Muscle of back (tissue), 3 donors: ENCODE measurements at regions not wholly inside any gene's neighbourhood (a gene's known extent, or its start where the extent isn't known, plus 50 kb on each side); places are given as distances from the start of the nearest gene placed in this dataset.

Experiments
- DNase-seq, 3 donors: peaks; one replicate each; pipeline versions ENCODE4 v3.0.0 to v3.0.0-alpha.2; 2013

DNA sequence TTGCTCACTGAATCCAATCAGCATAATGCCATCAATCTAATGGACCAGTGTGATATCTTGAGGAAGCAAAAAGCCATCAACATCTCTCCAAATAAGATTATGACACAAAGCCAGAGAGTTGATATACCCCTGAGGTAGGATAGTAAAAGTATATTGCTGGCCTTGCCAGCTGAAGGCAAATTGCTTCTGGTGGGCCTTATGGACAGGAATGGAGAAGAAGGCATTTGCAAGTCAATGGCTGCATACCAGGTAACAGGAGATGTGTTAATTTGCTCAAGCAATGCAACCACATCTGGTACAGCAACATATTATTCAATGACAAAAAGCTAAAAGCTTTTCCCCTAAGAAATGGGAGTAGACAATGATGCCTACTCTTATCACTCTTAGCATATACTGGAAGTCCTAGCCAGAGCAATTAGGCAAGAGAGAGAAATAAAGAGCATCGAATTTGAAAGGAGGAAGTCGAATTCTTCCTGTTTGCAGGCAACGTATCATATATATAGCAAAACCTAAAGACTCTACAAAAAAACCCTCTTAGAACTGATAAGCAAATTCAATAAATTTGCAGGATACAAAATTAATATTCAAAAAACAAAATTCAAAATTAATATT lies 216.1 kb upstream of the RASA1 start:
- DNase-seq, result no peak

DNA sequence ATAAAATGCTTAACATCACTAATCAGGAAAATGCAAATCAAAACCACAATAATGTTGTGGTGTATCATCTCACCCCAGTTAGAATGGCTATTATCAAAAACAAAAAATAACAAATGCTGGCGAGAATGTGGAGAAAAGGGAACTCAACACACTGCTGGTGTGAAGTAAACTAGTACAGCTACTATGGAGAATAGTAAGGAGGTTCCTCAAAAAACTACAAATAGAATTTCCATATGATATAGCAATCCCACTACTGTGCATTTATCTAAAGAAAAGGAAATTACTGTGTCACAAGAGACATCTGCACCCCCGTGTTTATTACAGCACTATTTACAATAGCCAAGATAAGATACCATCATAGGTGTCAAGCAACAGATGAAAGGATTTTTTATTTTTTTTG lies 214.5 kb upstream of the RASA1 start:
- DNase-seq, result no peak

DNA sequence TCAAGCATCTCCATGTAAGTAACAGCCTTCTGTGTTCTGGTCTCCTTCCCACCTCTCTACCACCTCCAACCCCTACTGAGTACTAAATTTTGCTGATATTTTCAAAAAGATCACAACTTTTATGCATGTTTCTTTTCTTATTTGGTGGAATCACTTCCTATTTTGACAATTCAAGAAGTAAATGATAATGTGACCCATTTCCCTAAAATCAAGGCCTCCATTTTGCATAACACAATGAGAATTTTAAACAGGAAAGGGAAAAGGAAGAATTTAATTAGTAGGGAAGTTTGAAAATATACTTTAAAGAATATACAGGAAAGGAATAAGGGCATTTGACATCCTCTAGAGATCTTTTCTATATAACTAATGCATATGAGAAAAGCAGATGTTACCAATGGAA lies 212.9 kb upstream of the RASA1 start:
- DNase-seq, result no peak

DNA sequence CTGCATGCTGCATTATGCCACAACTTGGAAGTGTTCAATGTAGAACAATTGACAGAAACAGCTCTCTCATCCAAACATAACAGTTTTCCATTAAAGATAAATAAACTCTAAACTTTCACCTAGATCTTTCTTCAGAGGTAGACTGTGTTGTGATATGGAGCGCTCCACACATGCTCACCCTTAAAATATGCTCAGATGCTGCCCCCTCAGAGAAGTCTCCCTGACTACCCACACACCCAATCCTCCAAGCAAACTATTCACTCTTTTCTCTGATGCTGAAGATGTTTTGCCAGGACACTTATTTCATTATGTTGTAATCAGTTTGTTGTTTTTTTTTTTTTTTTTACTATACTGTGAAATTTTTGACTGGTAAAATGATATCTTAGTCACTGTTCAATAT lies 206.6 kb upstream of the RASA1 start:
- no peak for DNase-seq

DNA sequence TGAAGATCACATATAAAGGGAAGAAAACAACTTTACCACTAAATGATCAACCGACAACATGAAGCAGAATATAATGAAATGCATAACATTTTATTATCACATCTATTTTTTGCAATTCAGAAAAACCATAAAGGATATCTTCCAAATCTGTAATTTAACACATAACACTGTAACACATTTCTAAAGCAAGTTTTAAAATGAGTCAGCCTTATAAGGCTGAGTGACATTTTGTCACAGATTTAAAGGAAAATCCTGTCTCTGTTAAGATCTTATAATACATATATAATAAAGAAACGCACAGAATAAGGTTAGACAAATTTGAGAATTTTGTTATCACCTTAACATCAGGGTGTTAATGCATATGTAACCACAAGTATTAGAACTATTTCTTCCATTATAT lies 198.4 kb upstream of the RASA1 start:
- DNase-seq, result no peak

DNA sequence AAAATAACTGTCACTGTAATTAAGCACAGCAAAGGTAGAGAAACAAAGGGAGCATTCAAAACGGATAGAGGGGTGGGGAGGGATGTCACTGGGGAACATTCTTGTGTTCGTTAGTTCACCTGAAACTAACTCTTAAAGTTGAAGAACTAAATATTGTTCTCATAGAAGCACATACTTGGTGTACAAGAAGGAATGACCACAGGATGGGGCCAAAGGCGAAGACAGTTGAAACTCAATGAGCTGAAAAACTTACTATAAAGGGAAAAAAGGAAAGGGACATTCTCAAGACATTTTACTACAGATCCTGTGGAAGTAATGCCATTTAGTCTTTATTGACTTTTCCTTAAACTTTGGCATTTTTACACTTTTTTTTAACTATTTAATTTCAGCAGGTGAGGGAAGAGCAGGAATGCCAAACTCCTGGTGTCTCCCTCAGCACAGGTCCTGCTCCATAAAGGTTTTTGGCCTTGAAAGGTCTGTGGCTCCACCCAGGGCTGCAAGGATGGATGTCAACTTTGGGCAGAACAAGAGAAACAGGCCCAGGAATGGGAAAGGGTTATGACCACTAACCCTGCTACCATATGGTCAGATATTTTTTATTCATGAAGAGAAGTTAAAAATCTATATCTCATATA lies 197.6 kb upstream of the RASA1 start:
- peak; percentile 25 to 44 (median 32) for DNase-seq

DNA sequence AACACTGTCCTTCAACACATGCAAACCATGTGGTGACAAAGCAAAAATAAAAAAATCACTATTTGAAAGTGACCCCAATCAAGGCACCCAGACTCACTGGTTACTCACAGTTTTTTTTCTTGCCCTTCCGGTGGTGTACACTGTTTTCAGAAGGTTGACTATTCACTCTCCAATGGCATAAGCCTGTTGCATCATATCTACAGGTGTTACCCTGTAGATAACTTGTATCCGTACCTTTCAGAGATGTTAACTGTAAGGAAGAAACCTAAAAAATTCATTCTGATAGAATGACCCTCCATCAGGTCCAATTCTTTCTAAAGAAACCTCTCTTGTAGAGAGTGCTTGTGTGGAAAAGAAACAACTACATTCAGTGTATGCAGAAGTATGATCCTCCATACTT lies 193.6 kb upstream of the RASA1 start:
- no peak for DNase-seq

DNA sequence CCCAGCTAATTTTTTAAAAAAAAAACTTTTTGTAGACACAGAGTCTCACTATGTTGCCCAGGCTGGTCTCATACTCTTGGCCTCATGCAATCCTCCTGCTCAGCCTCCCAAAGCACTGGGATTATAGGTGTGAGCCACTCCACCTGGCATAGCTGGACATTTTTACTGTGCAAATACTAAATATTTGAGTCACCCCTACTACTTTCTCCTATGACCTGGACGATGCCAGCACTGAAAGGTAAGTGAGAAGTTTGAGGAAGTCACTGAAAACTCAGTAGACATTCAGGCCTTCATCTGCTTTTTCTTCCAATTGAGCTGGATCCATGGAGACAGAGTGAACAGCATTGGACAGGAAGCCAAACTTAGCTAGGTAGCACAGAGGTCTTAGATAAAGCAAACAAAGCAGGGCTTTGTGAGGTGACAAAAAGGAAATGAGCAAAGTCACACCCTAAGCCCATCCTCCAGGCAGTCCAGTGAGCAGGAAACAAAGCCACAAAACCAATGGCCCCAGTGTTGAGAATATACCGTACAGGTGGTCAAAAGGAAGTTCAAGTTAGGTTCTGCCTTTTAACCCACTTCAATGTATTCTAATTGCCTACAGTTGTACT lies 192.6 kb upstream of the RASA1 start:
- DNase-seq, result no peak

DNA sequence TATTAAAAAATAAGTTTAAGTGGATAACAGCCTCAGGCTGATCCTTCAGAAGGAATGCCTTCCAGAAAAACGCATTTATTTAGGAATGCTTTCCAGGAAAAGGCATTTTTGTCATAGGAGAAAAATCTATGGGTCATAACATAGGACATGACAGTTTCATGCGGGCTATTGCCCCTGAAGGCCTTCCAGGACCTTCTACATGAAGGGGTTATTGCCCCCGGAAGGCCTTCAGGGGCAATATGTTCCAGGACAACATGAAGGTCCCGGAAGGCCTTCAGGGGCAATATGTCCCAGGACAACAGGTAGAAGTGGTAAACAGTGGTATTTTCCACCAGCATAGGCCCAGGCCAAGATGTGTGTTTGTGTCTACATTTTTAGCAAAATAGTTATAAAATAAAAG lies 191.3 kb upstream of the RASA1 start:
- DNase-seq, result no peak

DNA sequence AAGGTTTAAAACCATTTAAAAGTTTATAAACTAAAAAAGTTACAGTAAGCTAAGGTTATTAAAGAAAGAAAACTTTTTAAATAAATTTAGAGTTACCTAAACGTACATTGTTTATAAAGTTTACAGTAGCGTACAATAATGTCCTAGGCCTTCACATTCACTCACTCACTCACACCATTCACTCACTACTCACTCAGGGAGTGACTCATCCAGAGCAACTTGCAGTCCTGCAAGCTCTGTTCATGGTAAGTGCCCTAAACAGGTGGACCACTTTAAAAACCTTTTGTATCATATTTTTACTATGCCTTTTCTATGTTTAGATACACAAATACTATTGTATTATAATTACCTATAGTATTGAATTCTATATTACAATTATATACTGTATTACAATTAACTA lies 190.8 kb upstream of the RASA1 start:
- DNase-seq, result no peak

DNA sequence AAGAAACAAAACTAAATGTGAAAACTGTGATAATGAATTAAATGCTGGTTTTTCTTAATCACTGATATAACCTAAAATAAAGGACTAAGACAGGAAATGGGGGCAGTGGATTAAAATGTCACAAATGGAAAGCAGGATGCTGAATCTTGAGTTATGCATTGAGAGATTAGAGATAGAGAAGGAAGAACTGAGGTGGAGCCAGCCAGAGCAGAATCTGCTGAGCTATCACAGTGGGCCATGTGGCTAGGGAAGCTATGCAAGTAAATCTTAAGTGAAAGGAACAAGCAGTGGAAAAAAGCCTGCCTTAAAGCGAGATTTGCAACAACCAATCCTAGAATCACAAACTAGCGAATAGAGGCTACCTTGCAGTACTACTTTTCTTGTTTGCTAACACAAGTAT lies 188.5 kb upstream of the RASA1 start:
- peak in 1 of 3 donors; percentile 7 for DNase-seq

DNA sequence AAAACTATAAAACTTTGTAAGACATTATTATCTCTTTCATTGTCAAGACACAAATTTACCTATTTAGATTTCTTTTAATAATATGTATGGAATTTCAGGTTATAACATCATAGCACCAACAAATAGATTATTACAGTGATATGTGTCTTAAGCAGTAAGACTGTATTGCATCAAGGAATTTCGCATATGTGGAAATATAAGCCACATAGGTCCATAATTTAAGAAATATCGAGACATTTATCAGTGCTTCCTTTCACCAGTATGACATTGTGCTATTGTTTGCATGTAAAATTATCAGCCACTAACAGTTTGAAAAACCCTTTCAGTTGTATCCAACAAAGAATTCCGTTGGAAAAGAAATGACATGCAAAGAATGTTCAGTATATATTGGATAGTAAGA lies 186.7 kb upstream of the RASA1 start:
- no peak for DNase-seq

DNA sequence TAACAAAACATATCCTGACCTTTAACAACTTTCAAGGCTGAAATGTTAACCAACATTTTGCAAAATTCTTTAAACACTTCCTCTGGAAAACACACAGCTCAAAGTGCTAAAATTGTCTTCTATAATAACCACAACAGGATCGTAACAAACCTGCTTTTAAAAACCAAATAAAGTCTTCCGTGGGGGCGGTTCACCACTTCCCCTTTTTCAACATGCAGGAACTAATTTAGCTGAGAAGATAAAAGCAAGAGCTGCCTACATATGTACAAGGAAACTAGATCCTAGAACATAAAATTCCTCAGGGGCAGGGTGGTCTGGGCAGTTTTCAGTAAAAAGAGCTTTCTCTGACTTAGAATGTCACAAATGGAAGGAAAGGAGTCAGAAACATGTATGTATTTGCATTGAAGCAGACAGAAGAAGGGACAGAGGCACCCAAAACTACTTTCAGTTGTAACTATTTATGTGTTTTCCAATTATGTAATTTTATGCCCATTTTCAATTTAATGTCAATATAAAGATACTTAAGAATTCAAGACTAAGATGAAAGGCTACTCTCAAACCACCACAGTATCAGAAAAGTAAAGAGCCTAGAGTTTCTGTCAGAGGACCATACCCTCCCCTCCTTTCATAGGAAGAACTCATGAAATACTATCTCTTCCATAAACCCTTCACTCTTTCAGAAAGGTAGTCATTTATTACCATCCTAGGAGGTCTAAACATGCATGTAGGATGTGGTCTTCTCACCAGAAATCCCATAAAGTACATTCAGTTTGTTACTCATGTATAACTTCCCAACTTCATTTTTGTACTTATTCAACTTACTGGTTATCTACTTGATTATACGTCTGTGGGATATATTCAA lies 185.9 kb upstream of the RASA1 start:
- DNase-seq, result peak; percentile 3 to 29 (median 10)

DNA sequence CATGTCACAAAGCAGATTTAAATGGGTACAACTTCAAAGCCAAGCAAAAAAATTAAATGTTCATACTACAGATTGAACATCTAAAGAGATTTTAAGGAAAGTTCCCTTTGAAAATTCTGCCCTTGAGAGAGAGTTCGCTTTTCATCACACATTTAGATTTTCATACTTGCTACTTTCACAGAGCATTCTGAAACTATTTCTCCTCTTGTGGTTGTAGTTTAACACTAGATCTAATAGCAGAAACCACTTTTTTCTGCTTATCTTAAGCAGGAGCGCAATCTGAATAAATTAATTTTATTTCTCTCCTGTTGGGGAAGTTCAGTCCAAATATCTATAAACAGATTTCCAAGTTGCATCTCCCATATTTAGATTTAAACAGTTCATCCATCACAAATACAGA lies 173.3 kb upstream of the RASA1 start:
- no peak for DNase-seq

DNA sequence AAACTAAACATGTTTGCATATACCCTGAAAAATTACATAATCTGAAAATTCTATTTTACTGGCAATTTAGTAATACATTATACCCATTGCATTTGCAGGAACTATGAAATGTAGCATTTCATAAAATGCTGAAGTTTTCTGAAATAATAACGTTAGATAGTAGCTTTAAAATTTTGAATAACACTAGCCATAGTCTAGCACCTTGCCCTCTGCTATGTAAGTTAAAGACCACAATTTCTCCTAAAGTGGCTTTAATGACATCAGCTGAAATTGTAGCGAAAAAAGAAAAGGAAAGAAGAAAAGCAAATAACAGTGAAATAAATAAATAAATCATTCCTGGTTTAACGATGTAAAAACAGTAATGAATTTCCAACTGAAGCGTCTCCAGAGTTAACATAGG lies 172.8 kb upstream of the RASA1 start:
- DNase-seq, result no peak

DNA sequence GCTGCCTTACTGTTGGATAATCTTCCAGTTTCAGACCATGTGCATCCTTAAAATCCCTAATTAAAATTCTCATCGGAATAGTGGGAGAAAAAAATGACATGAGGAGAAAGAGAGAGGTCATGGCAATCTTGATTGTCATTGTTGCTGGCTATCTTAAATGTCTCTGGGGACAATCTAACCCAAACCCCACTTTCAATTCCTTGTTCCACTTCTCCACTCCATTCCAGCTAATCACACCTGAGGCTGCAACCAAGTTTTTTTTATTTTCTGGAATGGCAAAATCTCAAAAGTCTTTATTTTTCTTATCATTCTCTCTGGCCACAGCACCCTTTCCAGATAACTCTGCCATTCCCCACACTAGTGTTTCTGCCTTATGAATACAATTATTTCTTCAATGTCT lies 171.9 kb upstream of the RASA1 start:
- DNase-seq, result no peak

DNA sequence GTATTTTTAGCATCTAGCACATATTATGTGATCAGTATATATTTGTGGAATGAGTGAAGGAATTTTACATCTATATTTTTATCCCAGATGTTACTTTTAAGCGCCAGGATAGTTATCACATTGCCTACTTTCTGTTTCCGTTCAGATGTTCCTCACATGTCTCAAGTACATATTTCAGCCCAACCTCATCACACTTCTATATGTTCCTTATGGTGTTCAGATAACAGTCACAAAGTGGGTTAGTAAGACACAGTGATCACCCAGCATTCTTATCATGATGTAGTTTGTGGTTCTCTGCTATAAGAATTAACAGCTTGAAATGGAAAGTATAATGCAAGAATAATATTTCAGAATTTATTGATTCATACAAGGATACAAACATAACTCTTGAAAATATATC lies 170.0 kb upstream of the RASA1 start:
- no peak for DNase-seq

DNA sequence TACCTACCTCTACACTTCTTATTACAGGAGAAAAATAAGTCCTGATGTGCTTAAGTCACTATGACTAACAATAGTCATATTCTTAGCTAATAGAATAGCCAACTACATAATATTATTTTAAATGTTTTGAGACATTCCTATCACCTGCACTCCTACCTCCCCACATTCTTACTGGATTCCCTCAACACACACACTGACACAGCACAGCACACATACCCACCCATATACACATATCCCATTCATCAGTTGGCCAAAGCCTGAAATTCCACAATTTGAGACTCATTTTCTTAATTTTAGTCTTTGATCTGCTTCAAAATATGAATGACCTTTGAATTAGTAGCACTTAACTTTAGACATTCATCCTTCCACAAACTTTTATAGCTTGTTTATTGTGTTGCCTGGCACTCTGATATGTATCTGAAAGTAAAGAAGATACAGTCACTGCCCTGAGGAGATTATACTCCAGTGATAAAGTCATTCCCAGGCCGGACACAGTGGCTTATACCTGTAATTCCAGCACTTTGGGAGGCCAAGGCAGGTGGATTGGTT lies 168.3 kb upstream of the RASA1 start:
- no peak for DNase-seq

DNA sequence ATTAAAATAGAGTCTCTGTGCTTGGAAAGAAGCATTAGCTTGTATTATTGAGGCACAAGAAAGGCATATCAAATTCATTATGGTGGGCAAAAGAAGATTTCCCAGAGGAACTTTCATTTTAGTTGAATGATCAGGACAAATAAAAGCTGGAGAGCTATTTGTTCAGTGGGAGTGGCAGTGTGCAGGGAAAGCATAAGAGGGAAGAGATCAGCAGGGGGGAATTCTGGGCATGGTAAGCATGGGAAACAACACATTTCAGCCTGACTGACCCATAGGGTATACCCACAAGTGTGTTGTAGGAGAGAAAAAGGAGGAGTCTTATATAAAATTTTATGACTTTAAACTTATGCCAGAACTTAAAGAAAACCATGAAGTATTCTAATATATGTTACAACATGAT lies 167.7 kb upstream of the RASA1 start:
- no peak for DNase-seq

DNA sequence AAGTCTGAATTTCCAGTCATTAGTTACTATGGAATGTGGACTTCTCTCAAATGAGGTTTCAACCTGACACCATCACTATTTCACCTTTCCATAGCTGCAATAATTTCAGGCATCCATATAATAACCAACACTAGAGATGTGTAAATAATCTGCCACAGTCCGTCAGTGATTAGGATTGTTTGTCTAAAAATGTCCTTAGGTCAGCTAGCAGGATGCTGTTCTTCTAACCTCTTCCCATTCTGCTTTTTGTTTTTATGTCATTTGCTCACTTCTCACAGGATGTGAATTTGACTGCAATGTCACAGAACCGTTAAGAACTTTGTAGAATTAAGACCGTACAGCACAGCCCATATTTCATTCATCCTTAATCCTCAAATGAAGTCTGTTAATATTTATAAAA lies 166.4 kb upstream of the RASA1 start:
- no peak for DNase-seq

DNA sequence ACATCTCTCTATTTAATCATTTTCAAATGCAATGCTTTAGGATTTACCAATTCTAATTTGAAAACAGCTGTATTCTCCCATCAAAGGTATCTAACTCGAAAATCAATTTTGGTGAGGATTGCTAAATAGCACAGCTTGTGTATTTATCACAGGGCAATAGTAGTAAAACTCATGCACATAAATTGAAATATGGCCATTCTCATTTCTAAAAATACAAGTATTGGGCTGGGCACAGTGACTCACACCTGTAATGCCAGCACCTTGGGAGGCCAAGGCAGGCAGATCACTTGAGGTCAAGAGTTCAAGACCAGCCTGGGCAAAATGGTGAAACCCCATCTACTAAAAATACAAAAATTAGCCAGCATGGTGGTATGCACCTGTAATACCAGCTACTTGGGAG lies 164.8 kb upstream of the RASA1 start:
- DNase-seq, result no peak

DNA sequence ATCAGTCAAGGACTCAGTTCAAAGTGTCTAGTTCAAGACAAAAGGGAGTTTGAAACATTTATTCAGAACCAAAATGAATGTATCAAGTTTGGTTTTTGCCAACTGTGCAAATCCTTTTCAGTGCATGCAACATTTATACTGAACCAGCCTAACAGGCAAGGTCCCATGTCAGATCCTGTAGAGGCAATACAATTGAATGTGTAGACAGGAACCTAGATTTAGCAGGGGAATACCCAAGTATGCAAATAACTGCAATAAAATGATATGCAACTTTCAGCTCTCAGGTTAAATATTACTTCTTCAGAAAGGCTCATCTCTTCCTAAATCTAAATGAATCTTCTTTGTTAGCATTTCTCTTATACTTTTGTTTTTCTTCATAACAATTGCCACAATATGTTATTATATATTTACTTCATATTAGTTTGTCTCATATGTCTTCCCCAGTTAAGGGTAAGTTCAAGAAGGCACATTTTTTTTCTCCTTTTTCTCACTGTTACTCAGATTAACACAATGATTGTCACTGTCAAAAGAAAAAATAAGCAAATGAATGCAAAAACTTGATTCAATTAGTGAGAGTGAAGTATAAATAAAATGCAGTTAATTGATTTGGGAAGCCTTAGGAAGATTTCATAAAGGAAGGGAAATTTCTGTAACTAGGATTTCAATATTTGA lies 163.9 kb upstream of the RASA1 start:
- no peak for DNase-seq
